Panc1 (cell line): ENCODE measurements at regions not wholly inside any gene's neighbourhood (a gene's known extent, or its start where the extent isn't known, plus 50 kb on each side); places are given as distances from the start of the nearest gene placed in this dataset.

Experiments
- ATAC-seq: fragments of 200-7000 bp; cut with Tn5 transposase; 2 replicates; pipeline ENCODE4 v1.9.1; 2020; ENCODE audit warnings: mild to moderate bottlenecking, moderate library complexity
- BruUV-seq: library from RNA; stranded (reverse); fragments of 400-500 nt; replicated peaks from 2 replicates; lab custom pipeline; 2021; lab: Mats Ljungman, UMichigan
- CTCF ChIA-PET: fragments of 300-600 bp; sonication (Branson Sonifier 250); formaldehyde crosslinking; loops from one replicate; lab custom pipeline; 2022; ENCODE audit warnings: antibody characterized with exemption; lab: Charles Lee
- POLR2A ChIA-PET: fragments of 300-600 bp; sonication (Branson Sonifier 250); formaldehyde crosslinking; loops from one replicate; lab custom pipeline; 2022; ENCODE audit warnings: antibody characterized with exemption; lab: Charles Lee
- DNase-seq: peaks from one replicate; pipeline ENCODE4 v3.0.0-alpha.2; 2010; ENCODE audit warnings: low read depth, low spot score
- H3K27ac ChIP-seq: 2 replicates; pipeline ENCODE4 v1.5.1; 2011; ENCODE audit warnings: mild to moderate bottlenecking, low read length, inconsistent platforms
- H3K27me3 ChIP-seq: fragments of 200-500 bp; sonication (Bioruptor generic); 2 replicates; pipeline ENCODE4 v1.6.0; 2014; ENCODE audit warnings: low read length, inconsistent platforms; ENCODE audit not compliant: control insufficient read depth, insufficient read depth
- H3K36me3 ChIP-seq: fragments of 200-500 bp; sonication (Bioruptor generic); 2 replicates; pipeline ENCODE4 v1.5.1; 2014; ENCODE audit warnings: inconsistent platforms, mild to moderate bottlenecking, low read length, moderate library complexity; ENCODE audit not compliant: control insufficient read depth, insufficient read depth
- H3K4me1 ChIP-seq: 2 replicates; pipeline ENCODE4 v1.5.1; 2011; ENCODE audit warnings: inconsistent platforms, mild to moderate bottlenecking, low read length, moderate library complexity; ENCODE audit not compliant: control insufficient read depth, insufficient read depth
- H3K4me3 ChIP-seq, 2 experiments: 2 replicates each; pipeline ENCODE4 v1.5.1; 2011 to 2012; ENCODE audit warnings: low read depth in 2 of 2, low read length in 2 of 2, mild to moderate bottlenecking in 2 of 2, inconsistent platforms in 1 of 2, moderate library complexity in 1 of 2
- H3K9me3 ChIP-seq: fragments of 200-500 bp; sonication (Bioruptor generic); 2 replicates; pipeline ENCODE4 v1.5.1; 2014; ENCODE audit warnings: low read depth, mild to moderate bottlenecking, inconsistent platforms, low read length, moderate library complexity; ENCODE audit not compliant: control insufficient read depth, insufficient read depth
- CTCF ChIP-seq: fragments of 450-650 bp; IDR thresholded peaks from 2 replicates; pipeline ENCODE4 v1.5.1; 2017; ENCODE audit warnings: mild to moderate bottlenecking
- POLR2AphosphoS5 ChIP-seq: IDR thresholded peaks from 2 replicates; pipeline ENCODE4 v1.6.1; 2012; ENCODE audit warnings: mild to moderate bottlenecking, low read depth, low read length, moderate library complexity
- REST ChIP-seq, 2 experiments: IDR thresholded peaks; 2 replicates each; pipeline ENCODE4 v1.6.1; 2011 to 2012; ENCODE audit warnings: low read depth in 2 of 2, control low read depth in 1 of 2, low read length in 1 of 2, mild to moderate bottlenecking in 1 of 2, moderate library complexity in 1 of 2; ENCODE audit not compliant: insufficient read depth in 1 of 2
- SIN3A ChIP-seq: IDR thresholded peaks from 2 replicates; pipeline ENCODE4 v1.6.1; 2012; ENCODE audit warnings: low read depth, mild to moderate bottlenecking, low read length, moderate library complexity, borderline replicate concordance; ENCODE audit not compliant: insufficient read depth
- TCF7L2 ChIP-seq: IDR thresholded peaks from 2 replicates; pipeline ENCODE4 v1.6.1; 2011; ENCODE audit warnings: mild to moderate bottlenecking, low read depth, low read length, inconsistent platforms
- in situ Hi-C: cut with HindIII; loops from 2 replicates; pipeline ENCODE4 v1.10.0; 2016; ENCODE audit warnings: low sequenced_read_pairs, low pct_unique_long_range_greater_than_20kb
- intact Hi-C: fragments of 100-400 bp; cut with micrococcal nuclease; formaldehyde crosslinking; loops from one replicate; pipeline ENCODE4 v1.10.0; 2022; ENCODE audit not compliant: unreplicated experiment

- H3K27me3 ChIP-seq = 0 out of 2 replicates have a peak, but pooled peaks cover 2% of the 10 kb centered on the region
- H3K27ac ChIP-seq = no peak overlapping the region
- H3K36me3 ChIP-seq = no peaks in the 10 kb centered on the region
- ATAC-seq = no peak
- intact Hi-C loops = no loop called here
- no peaks in the 10 kb centered on the region for H3K4me1 ChIP-seq
- BruUV-seq = no TSS peak
- ChIA-PET CTCF (no interaction called here), POLR2A (interaction anchor here (0.6 kb wide), 1 partner anchor 150 kb away, joined by 3 read pairs; no protein-coding TSS in a partner anchor)
- in situ Hi-C loops = no loop called here
- H3K9me3 ChIP-seq = no peaks in the 10 kb centered on the region
- TF ChIP-seq SIN3A = no peak
- TF ChIP-seq POLR2AphosphoS5 = no peak
- TF ChIP-seq REST (IDR thresholded peaks at IDR 0.05; ENCODE audit: insufficient read depth in 1 of 2, low read depth in 2 of 2, low read length in 1 of 2) = no peak
- no peak for TF ChIP-seq TCF7L2
- TF ChIP-seq CTCF = no peak
- H3K4me3 ChIP-seq = no peak overlapping the region
- DNase-seq = no peak
Observed at GRCh38 chr3:158925828-158926494, 124.1 kb downstream of the MFSD1 start.

- Histone ChIP-seq H3K27me3 (no peaks in the 10 kb centered on the region), H3K4me3 (no peak overlapping the region), H3K9me3 (no peaks in the 10 kb centered on the region), H3K4me1 (no peaks in the 10 kb centered on the region), H3K36me3 (no peaks in the 10 kb centered on the region), H3K27ac (no peak overlapping the region)
- CTCF ChIA-PET = no interaction called here
- POLR2A ChIA-PET = no interaction called here
- DNase-seq = no peak
- intact Hi-C loops = no loop called here
- no peak for ATAC-seq
- in situ Hi-C loops = no loop called here
- no peak for TF ChIP-seq TCF7L2
- no TSS peak for BruUV-seq
Observed at GRCh38 chr3:158935846-158936245, 134.0 kb downstream of the MFSD1 start.

GRCh38 chr3:158936530-158937113 lies 134.8 kb downstream of the MFSD1 start:
- ATAC-seq (no peak), DNase-seq (no peak)
- CTCF ChIA-PET = interaction anchor here (0.6 kb wide), 1 partner anchor 386 kb away, joined by 3 read pairs; no protein-coding TSS in a partner anchor

More at GRCh38 chr3:158936530-158937113, 134.8 kb downstream of the MFSD1 start:
- Histone ChIP-seq H3K4me1 (no peaks in the 10 kb centered on the region), H3K4me3 (no peak overlapping the region), H3K27ac (no peak overlapping the region), H3K36me3 (no peaks in the 10 kb centered on the region), H3K9me3 (no peaks in the 10 kb centered on the region), H3K27me3 (no peaks in the 10 kb centered on the region)
- in situ Hi-C loops = no loop called here
- BruUV-seq = no TSS peak
- POLR2A ChIA-PET = no interaction called here
- TF ChIP-seq TCF7L2 (no peak), POLR2AphosphoS5 (no peak), SIN3A (no peak), REST (IDR thresholded peaks at IDR 0.05; ENCODE audit: insufficient read depth in 1 of 2, low read depth in 2 of 2, low read length in 1 of 2) (no peak), CTCF (no peak)
- intact Hi-C loops = no loop called here
